ENCODE measurements at regions not wholly inside any gene's neighbourhood (a gene's known extent, or its start where the extent isn't known, plus 50 kb on each side); places are given as distances from the start of the nearest gene placed in this dataset.

- no peaks in the 10 kb centered on the region for H3K27me3 ChIP-seq (ENCODE audit: control insufficient read depth, insufficient read depth, low read length)
- H3K9me3 ChIP-seq (ENCODE audit: control insufficient read depth, insufficient read depth, low read length) = no peaks in the 10 kb centered on the region
- no peak overlapping the region for H3K4me3 ChIP-seq (ENCODE audit: low read depth, low read length)
- ChIA-PET POLR2A (no interaction called here), CTCF (no interaction called here)
- no peak overlapping the region for H3K27ac ChIP-seq (ENCODE audit: low read depth, low read length)
- no peak for DNase-seq (ENCODE audit: low read depth, low spot score)
- TF ChIP-seq CTCF (IDR thresholded peaks at IDR 0.05; ENCODE audit: low read depth, low read length) = no peak
Observed at GRCh38 chr14:36066636-36067035, 109.9 kb downstream of the PTCSC3 start.

GRCh38 chr14:36065831-36066230 lies 110.7 kb downstream of the PTCSC3 start:
- Histone ChIP-seq H3K27me3 (ENCODE audit: control insufficient read depth, insufficient read depth, low read length) (no peaks in the 10 kb centered on the region), H3K9me3 (ENCODE audit: control insufficient read depth, insufficient read depth, low read length) (no peaks in the 10 kb centered on the region), H3K4me3 (ENCODE audit: low read depth, low read length) (no peak overlapping the region), H3K27ac (ENCODE audit: low read depth, low read length) (no peak overlapping the region)
- ChIA-PET POLR2A (no interaction called here), CTCF (no interaction called here)
- TF ChIP-seq CTCF (IDR thresholded peaks at IDR 0.05; ENCODE audit: low read depth, low read length) = no peak
- DNase-seq (ENCODE audit: low read depth, low spot score) = no peak

GRCh38 chr14:36059531-36059930 lies 117.0 kb downstream of the PTCSC3 start:
- H3K4me3 ChIP-seq (ENCODE audit: low read depth, low read length) = no peak overlapping the region
- DNase-seq (ENCODE audit: low read depth, low spot score) = no peak
- no peaks in the 10 kb centered on the region for H3K27me3 ChIP-seq (ENCODE audit: control insufficient read depth, insufficient read depth, low read length)
- no peak for TF ChIP-seq CTCF (IDR thresholded peaks at IDR 0.05; ENCODE audit: low read depth, low read length)
- H3K27ac ChIP-seq (ENCODE audit: low read depth, low read length) = no peak overlapping the region
- no peaks in the 10 kb centered on the region for H3K9me3 ChIP-seq (ENCODE audit: control insufficient read depth, insufficient read depth, low read length)
- CTCF ChIA-PET = interaction anchor here (2.8 kb wide), 1 partner anchor 10 kb away, joined by 26 read pairs; no protein-coding TSS in a partner anchor
- POLR2A ChIA-PET = no interaction called here

- ChIA-PET POLR2A (no interaction called here), CTCF (interaction anchor here (2.1 kb wide), 1 partner anchor 11 kb away, joined by 5 read pairs; no protein-coding TSS in a partner anchor)
- no peak for TF ChIP-seq CTCF (IDR thresholded peaks at IDR 0.05; ENCODE audit: low read depth, low read length)
- Histone ChIP-seq H3K9me3 (ENCODE audit: control insufficient read depth, insufficient read depth, low read length) (no peaks in the 10 kb centered on the region), H3K27ac (ENCODE audit: low read depth, low read length) (no peak overlapping the region), H3K4me3 (ENCODE audit: low read depth, low read length) (no peak overlapping the region), H3K27me3 (ENCODE audit: control insufficient read depth, insufficient read depth, low read length) (no peaks in the 10 kb centered on the region)
- no peak for DNase-seq (ENCODE audit: low read depth, low spot score)
Observed at GRCh38 chr14:36057452-36058116, 118.9 kb downstream of the PTCSC3 start.

GRCh38 chr14:36056845-36057244 lies 119.7 kb downstream of the PTCSC3 start:
- ChIA-PET CTCF (interaction anchor here (2.1 kb wide), 1 partner anchor 12 kb away, joined by 5 read pairs; no protein-coding TSS in a partner anchor), POLR2A (no interaction called here)
- TF ChIP-seq CTCF (IDR thresholded peaks at IDR 0.05; ENCODE audit: low read depth, low read length) = no peak
- DNase-seq (ENCODE audit: low read depth, low spot score) = no peak
- Histone ChIP-seq H3K27ac (ENCODE audit: low read depth, low read length) (no peak overlapping the region), H3K9me3 (ENCODE audit: control insufficient read depth, insufficient read depth, low read length) (no peaks in the 10 kb centered on the region), H3K4me3 (ENCODE audit: low read depth, low read length) (no peak overlapping the region), H3K27me3 (ENCODE audit: control insufficient read depth, insufficient read depth, low read length) (no peaks in the 10 kb centered on the region)

Data from AG04450 (cell line).